Fibroblast of lung (primary cell): ENCODE measurements at regions not wholly inside any gene's neighbourhood (a gene's known extent, or its start where the extent isn't known, plus 50 kb on each side); places are given as distances from the start of the nearest gene placed in this dataset.

Source experiments
- DNase-seq, 2 donors: peaks; one replicate each; pipeline versions ENCODE4 v3.0.0 to v3.0.0-alpha.2; 2010; ENCODE audit warnings: low read depth in 2 of 2
- H2AFZ ChIP-seq: 2 replicates; pipeline ENCODE4 v1.5.1; 2012; ENCODE audit warnings: low read length, control low read depth, inconsistent platforms
- H3K27ac ChIP-seq: 2 replicates; pipeline ENCODE4 v1.5.1; 2011; ENCODE audit warnings: low read length, control low read depth; ENCODE audit not compliant: insufficient read depth
- H3K27me3 ChIP-seq: 2 replicates; pipeline ENCODE4 v1.5.1; 2011; ENCODE audit warnings: mild to moderate bottlenecking, low read length; ENCODE audit not compliant: control insufficient read depth, insufficient read depth
- H3K36me3 ChIP-seq: 2 replicates; pipeline ENCODE4 v1.5.1; 2011; ENCODE audit warnings: low read length; ENCODE audit not compliant: control insufficient read depth, insufficient read depth
- H3K4me1 ChIP-seq: 2 replicates; pipeline ENCODE4 v1.5.1; 2011; ENCODE audit warnings: low read length; ENCODE audit not compliant: control insufficient read depth, insufficient read depth; ENCODE audit errors: extremely low read depth
- H3K4me2 ChIP-seq: 2 replicates; pipeline ENCODE4 v1.5.1; 2011; ENCODE audit warnings: low read length, control low read depth; ENCODE audit not compliant: insufficient read depth; ENCODE audit errors: extremely low read depth
- H3K4me3 ChIP-seq, 4 experiments: fragments of 200-600 bp in 1 of 4; sonication (generic) in 1 of 4; replicated peaks in 1 of 4; 2 replicates each; pipeline ENCODE4 v1.5.1; 2011 to 2016; ENCODE audit warnings: low read length in 4 of 4, low read depth in 3 of 4, mild to moderate bottlenecking in 3 of 4, control low read depth in 2 of 4, inconsistent platforms in 1 of 4, mixed read lengths in 1 of 4; ENCODE audit not compliant: insufficient read depth in 1 of 4; ENCODE audit errors: control extremely low read depth in 1 of 4
- H3K79me2 ChIP-seq: 2 replicates; pipeline ENCODE4 v1.5.1; 2012; ENCODE audit warnings: mild to moderate bottlenecking, low read length, inconsistent platforms; ENCODE audit not compliant: control insufficient read depth, insufficient read depth
- H3K9ac ChIP-seq: 2 replicates; pipeline ENCODE4 v1.5.1; 2011; ENCODE audit warnings: mild to moderate bottlenecking, low read length, control low read depth; ENCODE audit not compliant: insufficient read depth
- H3K9me3 ChIP-seq: 2 replicates; pipeline ENCODE4 v1.5.1; 2012; ENCODE audit warnings: low read depth, low read length; ENCODE audit not compliant: control insufficient read depth, insufficient read depth
- H4K20me1 ChIP-seq: 2 replicates; pipeline ENCODE4 v1.5.1; 2011; ENCODE audit warnings: low read length; ENCODE audit not compliant: control insufficient read depth, insufficient read depth; ENCODE audit errors: extremely low read depth
- EZH2 ChIP-seq: IDR thresholded peaks from 2 replicates; pipeline ENCODE4 v1.5.1; 2012; ENCODE audit warnings: low read length, control low read depth, mild to moderate bottlenecking; ENCODE audit errors: missing control alignments
- TF ChIP-seq, protein P1 (sequence below), 2 donors: IDR thresholded peaks in 1 of 2; conservative IDR thresholded peaks in 1 of 2; 1 replicate in 1 of 2; 2 replicates in 1 of 2; pipeline ENCODE4 v1.5.1; 2011 to 2012; ENCODE audit warnings: low read length in 2 of 2, control low read depth in 1 of 2, inconsistent platforms in 1 of 2, low read depth in 1 of 2, mild to moderate bottlenecking in 1 of 2

DNA sequence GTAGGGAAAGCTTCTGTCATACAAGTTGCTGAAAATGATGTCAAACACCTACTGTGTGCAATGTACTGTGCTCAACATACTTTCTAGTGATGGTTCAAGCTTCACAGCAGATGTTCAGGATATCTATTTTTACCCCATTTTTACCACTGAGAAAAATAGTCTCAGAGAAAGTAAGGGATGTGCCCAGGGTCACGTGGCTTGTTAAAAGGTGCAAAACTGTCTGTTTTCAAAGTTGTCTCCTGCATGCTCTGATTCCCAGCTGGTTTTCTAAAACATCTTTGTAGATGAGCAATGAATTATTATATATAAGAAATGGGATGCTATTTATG, 145.5 kb upstream of the LHCGR start:
- H3K79me2 ChIP-seq, result no peaks in the 10 kb centered on the region
- no peaks in the 10 kb centered on the region for H3K4me1 ChIP-seq
- TF ChIP-seq, protein P1, sequence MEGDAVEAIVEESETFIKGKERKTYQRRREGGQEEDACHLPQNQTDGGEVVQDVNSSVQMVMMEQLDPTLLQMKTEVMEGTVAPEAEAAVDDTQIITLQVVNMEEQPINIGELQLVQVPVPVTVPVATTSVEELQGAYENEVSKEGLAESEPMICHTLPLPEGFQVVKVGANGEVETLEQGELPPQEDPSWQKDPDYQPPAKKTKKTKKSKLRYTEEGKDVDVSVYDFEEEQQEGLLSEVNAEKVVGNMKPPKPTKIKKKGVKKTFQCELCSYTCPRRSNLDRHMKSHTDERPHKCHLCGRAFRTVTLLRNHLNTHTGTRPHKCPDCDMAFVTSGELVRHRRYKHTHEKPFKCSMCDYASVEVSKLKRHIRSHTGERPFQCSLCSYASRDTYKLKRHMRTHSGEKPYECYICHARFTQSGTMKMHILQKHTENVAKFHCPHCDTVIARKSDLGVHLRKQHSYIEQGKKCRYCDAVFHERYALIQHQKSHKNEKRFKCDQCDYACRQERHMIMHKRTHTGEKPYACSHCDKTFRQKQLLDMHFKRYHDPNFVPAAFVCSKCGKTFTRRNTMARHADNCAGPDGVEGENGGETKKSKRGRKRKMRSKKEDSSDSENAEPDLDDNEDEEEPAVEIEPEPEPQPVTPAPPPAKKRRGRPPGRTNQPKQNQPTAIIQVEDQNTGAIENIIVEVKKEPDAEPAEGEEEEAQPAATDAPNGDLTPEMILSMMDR (conservative IDR thresholded peaks at IDR 0.05 in 1 of 2, IDR thresholded peaks at IDR 0.05 in 1 of 2; ENCODE audit: low read depth in 1 of 2, low read length in 2 of 2), result no peak
- no peak for TF ChIP-seq EZH2
- H3K9ac ChIP-seq, result no peak overlapping the region
- no peaks in the 10 kb centered on the region for H3K27me3 ChIP-seq
- H3K36me3 ChIP-seq, result no peaks in the 10 kb centered on the region
- no peak overlapping the region for H3K4me2 ChIP-seq
- H3K27ac ChIP-seq, result no peak overlapping the region
- H4K20me1 ChIP-seq, result no peaks in the 10 kb centered on the region
- no peaks in the 10 kb centered on the region for H3K9me3 ChIP-seq
- no peak for DNase-seq
- no peak overlapping the region for H3K4me3 ChIP-seq
- H2AFZ ChIP-seq, result no peak overlapping the region

GRCh38 chr2:48900321-48901014, 144.9 kb upstream of the LHCGR start:
- peak in 1 of 2 donors; percentile 7 for DNase-seq
- no peaks in the 10 kb centered on the region for H3K9me3 ChIP-seq
- no peak overlapping the region for H3K27ac ChIP-seq
- no peaks in the 10 kb centered on the region for H3K79me2 ChIP-seq
- H2AFZ ChIP-seq, result no peak overlapping the region
- H3K4me1 ChIP-seq, result no peaks in the 10 kb centered on the region
- H4K20me1 ChIP-seq, result no peaks in the 10 kb centered on the region
- H3K36me3 ChIP-seq, result no peaks in the 10 kb centered on the region
- TF ChIP-seq, protein P1 (conservative IDR thresholded peaks at IDR 0.05 in 1 of 2, IDR thresholded peaks at IDR 0.05 in 1 of 2; ENCODE audit: low read depth in 1 of 2, low read length in 2 of 2), result no peak
- TF ChIP-seq EZH2, result no peak
- H3K9ac ChIP-seq, result no peak overlapping the region
- no peak overlapping the region for H3K4me3 ChIP-seq
- H3K4me2 ChIP-seq, result no peak overlapping the region
- no peaks in the 10 kb centered on the region for H3K27me3 ChIP-seq

- Histone ChIP-seq H4K20me1 (no peaks in the 10 kb centered on the region), H2AFZ (no peak overlapping the region), H3K9ac (no peak overlapping the region), H3K9me3 (no peaks in the 10 kb centered on the region), H3K4me1 (no peaks in the 10 kb centered on the region), H3K27me3 (no peaks in the 10 kb centered on the region), H3K27ac (no peak overlapping the region), H3K4me2 (no peak overlapping the region), H3K79me2 (no peaks in the 10 kb centered on the region), H3K4me3 (no peak overlapping the region), H3K36me3 (no peaks in the 10 kb centered on the region)
- DNase-seq, result no peak
- TF ChIP-seq, protein P1 (conservative IDR thresholded peaks at IDR 0.05 in 1 of 2, IDR thresholded peaks at IDR 0.05 in 1 of 2; ENCODE audit: low read depth in 1 of 2, low read length in 2 of 2), result no peak
Observed at GRCh38 chr2:48896870-48897269, 141.3 kb upstream of the LHCGR start.
